WTC11 (cell line): ENCODE measurements at regions not wholly inside any gene's neighbourhood (a gene's known extent, or its start where the extent isn't known, plus 50 kb on each side); places are given as distances from the start of the nearest gene placed in this dataset.

Experiments
- ATAC-seq: fragments of 200-7000 bp; cut with Tn5 transposase; 2 replicates; pipeline ENCODE4 v1.10.0; 2021; ENCODE audit warnings: mild to moderate bottlenecking, moderate library complexity
- CTCF ChIA-PET: fragments of 300-600 bp; sonication (Branson Sonifier 250); formaldehyde crosslinking; loops from one replicate; lab custom pipeline; 2021; ENCODE audit warnings: antibody characterized with exemption; lab: Charles Lee
- POLR2A ChIA-PET: fragments of 350-600 bp; sonication (Branson Sonifier 250); formaldehyde crosslinking; loops from one replicate; lab custom pipeline; 2021; ENCODE audit warnings: antibody characterized with exemption; lab: Charles Lee
- DNase-seq: peaks from one replicate; pipeline ENCODE4 v3.0.0; 2021; ENCODE audit warnings: low spot score
- H3K27ac Mint-ChIP-seq: 2 replicates; pipeline ENCODE4 v1.8.0; 2021; ENCODE audit warnings: mixed read lengths
- H3K27me3 Mint-ChIP-seq: 2 replicates; pipeline ENCODE4 v1.8.0; 2021; ENCODE audit warnings: low read depth, mild to moderate bottlenecking, moderate library complexity, mixed read lengths
- H3K36me3 Mint-ChIP-seq: 2 replicates; pipeline ENCODE4 v1.8.0; 2021; ENCODE audit warnings: mixed read lengths
- H3K4me1 Mint-ChIP-seq: 2 replicates; pipeline ENCODE4 v1.8.0; 2022; ENCODE audit warnings: mixed read lengths
- H3K4me3 Mint-ChIP-seq: 2 replicates; pipeline ENCODE4 v1.8.0; 2021; ENCODE audit warnings: mild to moderate bottlenecking, moderate library complexity, mixed read lengths
- H3K9me3 Mint-ChIP-seq: 2 replicates; pipeline ENCODE4 v1.8.0; 2021; ENCODE audit warnings: mixed read lengths
- AR ChIP-seq: fragments of 250-450 bp; sonication (Bioruptor Pico); IDR thresholded peaks from 2 replicates; pipeline ENCODE4 v1.9.0; 2021; ENCODE audit warnings: mild to moderate bottlenecking
- GABPB1 ChIP-seq: sonication (generic); formaldehyde crosslinking; IDR thresholded peaks from 2 replicates; pipeline ENCODE4 v1.8.1; 2023; ENCODE audit warnings: mild to moderate bottlenecking, missing genetic modification reagents
- IRF2 ChIP-seq: sonication (generic); formaldehyde crosslinking; IDR thresholded peaks from 2 replicates; pipeline ENCODE4 v1.8.0; 2022; ENCODE audit warnings: low read depth, missing genetic modification reagents, borderline replicate concordance
- JAZF1 ChIP-seq: fragments of 250-450 bp; sonication (Bioruptor Pico); IDR thresholded peaks from 2 replicates; pipeline ENCODE4 v1.9.0; 2021; ENCODE audit warnings: moderate library complexity, mild to moderate bottlenecking, inconsistent platforms
- JUN ChIP-seq: sonication (generic); formaldehyde crosslinking; IDR thresholded peaks from 2 replicates; pipeline ENCODE4 v1.8.0; 2023; ENCODE audit warnings: mild to moderate bottlenecking, missing genetic modification reagents
- KAT7 ChIP-seq: sonication (generic); formaldehyde crosslinking; IDR thresholded peaks from 2 replicates; pipeline ENCODE4 v1.8.1; 2023; ENCODE audit warnings: missing genetic modification reagents, mild to moderate bottlenecking, borderline replicate concordance
- NFE2L1 ChIP-seq: sonication (generic); formaldehyde crosslinking; IDR thresholded peaks from 2 replicates; pipeline ENCODE4 v1.8.1; 2023; ENCODE audit warnings: missing genetic modification reagents
- NFYB ChIP-seq: sonication (generic); formaldehyde crosslinking; conservative IDR thresholded peaks from 2 replicates; pipeline ENCODE4 v1.8.0; 2022; ENCODE audit warnings: low read depth, missing genetic modification reagents
- NR2C2 ChIP-seq: sonication (generic); formaldehyde crosslinking; IDR thresholded peaks from 2 replicates; pipeline ENCODE4 v1.8.0; 2022; ENCODE audit warnings: mild to moderate bottlenecking, missing genetic modification reagents
- RELA ChIP-seq: sonication (generic); formaldehyde crosslinking; IDR thresholded peaks from 2 replicates; pipeline ENCODE4 v1.8.1; 2022; ENCODE audit warnings: missing genetic modification reagents, mild to moderate bottlenecking, borderline replicate concordance
- TCF7 ChIP-seq: sonication (generic); formaldehyde crosslinking; IDR thresholded peaks from 2 replicates; pipeline ENCODE4 v1.8.0; 2022; ENCODE audit warnings: mild to moderate bottlenecking, low read depth, missing genetic modification reagents, moderate library complexity
- TEAD1 ChIP-seq: sonication (generic); formaldehyde crosslinking; IDR thresholded peaks from 2 replicates; pipeline ENCODE4 v1.8.0; 2022; ENCODE audit warnings: mild to moderate bottlenecking, missing genetic modification reagents
- USF1 ChIP-seq: sonication (generic); formaldehyde crosslinking; IDR thresholded peaks from 2 replicates; pipeline ENCODE4 v1.8.0; 2022; ENCODE audit warnings: mild to moderate bottlenecking, missing genetic modification reagents
- ZMAT4 ChIP-seq: fragments of 250-450 bp; sonication (Bioruptor Pico); IDR thresholded peaks from 2 replicates; pipeline ENCODE4 v1.9.0; 2021; ENCODE audit warnings: mild to moderate bottlenecking
- ZNF396 ChIP-seq: fragments of 250-450 bp; sonication (Bioruptor Pico); IDR thresholded peaks from 2 replicates; pipeline ENCODE4 v1.8.0; 2021; ENCODE audit warnings: mild to moderate bottlenecking, moderate library complexity, borderline replicate concordance
- ZNF423 ChIP-seq: fragments of 250-450 bp; sonication (Bioruptor Pico); IDR thresholded peaks from 2 replicates; pipeline ENCODE4 v2.1.2; 2022; ENCODE audit warnings: mild to moderate bottlenecking, moderate library complexity
- ZNF512 ChIP-seq: sonication (generic); formaldehyde crosslinking; IDR thresholded peaks from 2 replicates; pipeline ENCODE4 v1.8.1; 2022; ENCODE audit warnings: missing genetic modification reagents, borderline replicate concordance

GRCh38 chr2:71934320-71934593, 213.4 kb downstream of the CYP26B1 start:
- H3K4me1 Mint-ChIP-seq, result no peaks in the 10 kb centered on the region
- no peak for TF ChIP-seq IRF2
- no peak for TF ChIP-seq GABPB1 (CRISPR knock-in tag)
- TF ChIP-seq JAZF1, result no peak
- no peak for TF ChIP-seq ZMAT4 (CRISPR knock-in tag)
- TF ChIP-seq ZNF512 (CRISPR knock-in tag), result no peak
- no peak for TF ChIP-seq NFE2L1 (CRISPR knock-in tag)
- TF ChIP-seq NFYB (CRISPR knock-in tag), result no peak
- no peak for TF ChIP-seq USF1
- no peak for TF ChIP-seq TCF7
- no peak overlapping the region for H3K27ac Mint-ChIP-seq
- no peaks in the 10 kb centered on the region for H3K36me3 Mint-ChIP-seq
- H3K4me3 Mint-ChIP-seq, result no peak overlapping the region
- no peaks in the 10 kb centered on the region for H3K9me3 Mint-ChIP-seq
- CTCF ChIA-PET, result interaction anchor here (0.8 to 1.4 kb wide), 7 partner anchors 10 to 645 kb away, joined by 3 to 16 read pairs (median 4); no protein-coding TSS in a partner anchor
- ATAC-seq (no peak), DNase-seq (no peak)
- POLR2A ChIA-PET, result no interaction called here
- H3K27me3 Mint-ChIP-seq, result no peaks in the 10 kb centered on the region

- POLR2A ChIA-PET, result no interaction called here
- CTCF ChIA-PET, result interaction anchor here (0.8 to 1.4 kb wide), 8 partner anchors 9 to 646 kb away, joined by 3 to 16 read pairs (median 5); no protein-coding TSS in a partner anchor
- no peak for DNase-seq
- H3K36me3 Mint-ChIP-seq, result no peaks in the 10 kb centered on the region
- H3K9me3 Mint-ChIP-seq, result no peaks in the 10 kb centered on the region
- H3K27me3 Mint-ChIP-seq, result no peaks in the 10 kb centered on the region
- no peak overlapping the region for H3K4me3 Mint-ChIP-seq
- ATAC-seq, result peak; percentile 41; the same call in 1 of the 2 replicates
- no peak for TF ChIP-seq AR (CRISPR knock-in tag)
- no peak for TF ChIP-seq ZNF396 (CRISPR knock-in tag)
- no peak for TF ChIP-seq TEAD1
- no peak for TF ChIP-seq JUN (CRISPR knock-in tag)
- no peak for TF ChIP-seq GABPB1 (CRISPR knock-in tag)
- TF ChIP-seq KAT7 (CRISPR knock-in tag), result no peak
- TF ChIP-seq NR2C2 (CRISPR knock-in tag), result no peak
- TF ChIP-seq RELA (CRISPR knock-in tag), result no peak
- TF ChIP-seq ZNF423 (CRISPR knock-in tag), result no peak
- H3K4me1 Mint-ChIP-seq, result no peaks in the 10 kb centered on the region
- H3K27ac Mint-ChIP-seq, result no peak overlapping the region
These were observed 214.0 kb downstream of the CYP26B1 start for GRCh38 chr2:71933467-71934319.
